Smooth muscle cell (in vitro differentiated cells): ENCODE measurements at regions not wholly inside any gene's neighbourhood (a gene's known extent, or its start where the extent isn't known, plus 50 kb on each side); places are given as distances from the start of the nearest gene placed in this dataset.
"Not testable (repeated sequence)": the region's sequence is repeated elsewhere in the genome, so short reads cannot be mapped to it uniquely, and the experiment has no call there.

ENCODE experiments used
- DNase-seq: peaks from one replicate; lab custom pipeline; 2025; ENCODE audit not compliant: unreplicated experiment; lab: John Stamatoyannopoulos, UW
- H2AFZ ChIP-seq: fragments of 200-600 bp; sonication (generic); 2 replicates; pipeline ENCODE4 v1.6.0; 2016; ENCODE audit warnings: antibody characterized with exemption, low read depth, mild to moderate bottlenecking
- H3F3A ChIP-seq: fragments of 200-600 bp; sonication (generic); 2 replicates; pipeline ENCODE4 v1.6.0; 2017; ENCODE audit warnings: antibody characterized with exemption, low read depth
- H3K27ac ChIP-seq: fragments of 200-600 bp; sonication (generic); 2 replicates; pipeline ENCODE4 v1.5.1; 2016; ENCODE audit warnings: low read depth, mild to moderate bottlenecking
- H3K27me3 ChIP-seq: fragments of 200-600 bp; sonication (generic); 2 replicates; pipeline ENCODE4 v1.6.1; 2016; ENCODE audit warnings: low read depth, mild to moderate bottlenecking
- H3K36me3 ChIP-seq: fragments of 200-600 bp; sonication (generic); 2 replicates; pipeline ENCODE4 v1.5.1; 2016; ENCODE audit warnings: low read depth
- H3K4me1 ChIP-seq: fragments of 200-600 bp; sonication (generic); 2 replicates; pipeline ENCODE4 v1.5.1; 2016; ENCODE audit warnings: low read depth
- H3K4me2 ChIP-seq: fragments of 200-600 bp; sonication (generic); 2 replicates; pipeline ENCODE4 v1.6.0; 2016; ENCODE audit warnings: mild to moderate bottlenecking
- H3K4me3 ChIP-seq: fragments of 200-600 bp; sonication (generic); 2 replicates; pipeline ENCODE4 v1.5.1; 2016; ENCODE audit warnings: mild to moderate bottlenecking
- H3K79me2 ChIP-seq: fragments of 200-600 bp; sonication (generic); 2 replicates; pipeline ENCODE4 v1.6.0; 2016; ENCODE audit warnings: low read depth, mild to moderate bottlenecking
- H3K9ac ChIP-seq: fragments of 200-600 bp; sonication (generic); 2 replicates; pipeline ENCODE4 v1.6.0; 2016; ENCODE audit warnings: low read depth
- H3K9me3 ChIP-seq: fragments of 200-600 bp; sonication (generic); replicated peaks from 2 replicates; pipeline ENCODE4 v1.5.1; 2016; ENCODE audit warnings: low read depth
- H4K20me1 ChIP-seq: fragments of 200-600 bp; sonication (generic); 2 replicates; pipeline ENCODE4 v1.6.0; 2016; ENCODE audit warnings: low read depth
- WGBS: methylation state at CpG from one replicate; pipeline ENCODE4 v1.1.7; 2016; ENCODE audit warnings: low lambda C conversion rate; 5-methylcytosine and 5-hydroxymethylcytosine counted together
- TF ChIP-seq, protein P1 (sequence below): fragments of 200-600 bp; sonication (generic); IDR thresholded peaks from 2 replicates; pipeline ENCODE4 v1.5.1; 2017; ENCODE audit warnings: borderline replicate concordance, mild to moderate bottlenecking, antibody characterized with exemption; ENCODE audit not compliant: insufficient read depth, poor library complexity, severe bottlenecking

DNA sequence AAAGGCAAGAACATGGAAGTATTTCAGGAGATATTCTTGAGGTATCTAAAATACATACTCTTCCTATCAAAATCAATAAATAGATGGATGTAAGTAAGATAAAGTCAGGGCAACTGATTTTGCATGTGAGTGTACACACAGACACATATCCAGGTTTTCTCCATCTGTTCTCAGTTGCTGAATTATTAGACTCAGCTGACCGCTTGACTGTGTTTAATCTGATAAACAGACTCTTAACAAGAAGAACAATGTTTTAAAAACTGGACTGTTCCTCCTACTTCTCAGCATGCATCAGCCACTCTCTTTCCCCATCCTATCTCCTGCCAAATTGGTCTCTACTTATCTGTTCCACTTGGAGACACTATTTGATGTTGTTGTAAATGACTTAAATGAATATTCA, 73.5 kb downstream of the GOLGA8G start:
- Histone ChIP-seq H3K9ac (no peak overlapping the region), H3K4me1 (no peaks in the 10 kb centered on the region), H3K27ac (no peak overlapping the region), H2AFZ (no peak overlapping the region), H4K20me1 (no peaks in the 10 kb centered on the region), H3K4me3 (no peak overlapping the region), H3K79me2 (no peaks in the 10 kb centered on the region), H3F3A (no peaks in the 10 kb centered on the region), H3K27me3 (peaks cover 5% of the 10 kb centered on the region), H3K4me2 (no peak overlapping the region), H3K9me3 (no peaks in the 10 kb centered on the region), H3K36me3 (no peaks in the 10 kb centered on the region)
- TF ChIP-seq, protein P1, sequence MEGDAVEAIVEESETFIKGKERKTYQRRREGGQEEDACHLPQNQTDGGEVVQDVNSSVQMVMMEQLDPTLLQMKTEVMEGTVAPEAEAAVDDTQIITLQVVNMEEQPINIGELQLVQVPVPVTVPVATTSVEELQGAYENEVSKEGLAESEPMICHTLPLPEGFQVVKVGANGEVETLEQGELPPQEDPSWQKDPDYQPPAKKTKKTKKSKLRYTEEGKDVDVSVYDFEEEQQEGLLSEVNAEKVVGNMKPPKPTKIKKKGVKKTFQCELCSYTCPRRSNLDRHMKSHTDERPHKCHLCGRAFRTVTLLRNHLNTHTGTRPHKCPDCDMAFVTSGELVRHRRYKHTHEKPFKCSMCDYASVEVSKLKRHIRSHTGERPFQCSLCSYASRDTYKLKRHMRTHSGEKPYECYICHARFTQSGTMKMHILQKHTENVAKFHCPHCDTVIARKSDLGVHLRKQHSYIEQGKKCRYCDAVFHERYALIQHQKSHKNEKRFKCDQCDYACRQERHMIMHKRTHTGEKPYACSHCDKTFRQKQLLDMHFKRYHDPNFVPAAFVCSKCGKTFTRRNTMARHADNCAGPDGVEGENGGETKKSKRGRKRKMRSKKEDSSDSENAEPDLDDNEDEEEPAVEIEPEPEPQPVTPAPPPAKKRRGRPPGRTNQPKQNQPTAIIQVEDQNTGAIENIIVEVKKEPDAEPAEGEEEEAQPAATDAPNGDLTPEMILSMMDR: no peak
- DNase-seq: no peak
- 79% methylated on average over 1 of the region's 1 CpG for WGBS

DNA sequence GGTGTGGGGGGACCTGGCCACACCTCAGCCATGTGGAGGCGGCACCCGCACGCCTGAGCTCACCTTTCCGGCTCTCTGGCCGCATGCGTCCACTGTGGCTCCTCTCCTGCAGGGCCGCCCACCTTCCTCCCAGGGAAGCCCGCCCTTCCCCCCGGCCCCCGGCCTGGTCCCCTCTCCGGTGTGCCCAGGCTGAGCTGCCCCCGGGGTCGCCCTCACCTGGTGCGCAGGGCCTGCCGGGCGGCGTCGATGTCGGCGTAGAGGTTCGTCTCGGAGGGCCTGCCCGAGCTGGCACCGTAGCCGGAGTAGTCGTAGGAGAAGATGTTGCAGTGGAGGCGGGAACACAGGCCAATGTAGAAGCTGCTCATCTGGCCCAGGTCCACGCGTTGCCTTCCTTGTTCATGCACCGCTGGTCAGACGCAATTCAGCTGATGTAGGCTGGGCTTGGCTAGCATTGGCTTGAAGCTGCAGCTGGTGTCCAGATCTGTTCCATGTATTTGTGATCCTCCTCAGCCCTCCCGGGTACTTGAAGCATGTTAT, 75.3 kb downstream of the GOLGA8G start:
- H3K9me3 ChIP-seq, H3K79me2 ChIP-seq, H3K4me1 ChIP-seq, H3K9ac ChIP-seq, DNase-seq, H3K4me3 ChIP-seq, H3K27me3 ChIP-seq, H3K27ac ChIP-seq, H4K20me1 ChIP-seq, H3F3A ChIP-seq, H3K4me2 ChIP-seq, H2AFZ ChIP-seq, H3K36me3 ChIP-seq: not testable (repeated sequence)
- WGBS: 91% methylated on average over 32 of the region's 32 CpGs

DNA sequence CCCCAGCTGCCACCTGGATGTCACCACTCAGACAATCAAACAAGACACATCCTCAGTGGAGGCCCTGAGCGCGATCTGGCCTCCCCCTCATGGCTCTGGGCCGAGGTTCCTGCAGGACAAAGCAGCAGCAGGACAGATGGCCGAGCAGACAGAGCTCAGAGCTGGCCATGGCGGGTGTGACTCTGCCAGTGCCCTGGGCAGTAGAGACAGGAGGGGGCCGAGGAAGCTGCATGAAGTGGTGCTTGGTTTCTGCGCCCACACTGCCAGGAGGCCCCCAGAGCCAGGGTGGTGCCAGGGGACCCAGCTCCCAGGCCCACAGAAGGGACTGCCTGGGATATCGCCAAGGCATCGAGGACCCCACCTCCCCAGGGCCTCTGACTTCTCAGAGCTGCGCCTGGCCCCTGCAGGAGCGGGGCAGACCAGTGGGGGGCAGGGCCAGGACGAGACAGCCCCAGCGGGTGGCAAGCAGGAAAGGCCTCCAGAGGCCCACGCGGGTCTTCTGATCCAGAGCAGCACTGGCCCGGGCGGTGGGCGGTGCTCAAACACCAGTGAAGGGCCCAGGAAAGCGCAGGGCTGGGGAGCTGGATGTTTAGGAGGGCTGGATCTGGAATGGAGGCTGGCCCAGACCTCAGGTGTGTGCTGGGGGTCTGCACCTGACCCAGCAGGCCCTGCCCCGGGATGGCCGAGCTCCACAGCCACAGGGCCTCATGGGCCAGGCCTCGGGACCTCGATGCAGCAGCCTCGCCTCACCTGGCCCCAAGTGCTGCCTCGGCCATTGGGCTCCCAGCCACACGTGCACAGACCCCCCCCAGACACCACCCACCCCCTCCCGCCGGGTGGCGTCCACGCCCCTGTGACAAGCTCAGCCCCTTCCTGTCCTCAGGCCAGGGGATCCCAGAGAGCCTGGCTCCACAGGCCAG, 76.0 kb downstream of the GOLGA8G start:
- Histone ChIP-seq H3K27me3 (peaks cover 9% of the 10 kb centered on the region), H3K79me2 (no peaks in the 10 kb centered on the region), H3K4me3 (no peak overlapping the region), H3K36me3 (no peaks in the 10 kb centered on the region), H3K9ac (no peak overlapping the region), H3K4me2 (no peak overlapping the region), H3K9me3 (no peaks in the 10 kb centered on the region), H3K4me1 (no peaks in the 10 kb centered on the region), H3F3A (no peaks in the 10 kb centered on the region), H4K20me1 (no peaks in the 10 kb centered on the region), H3K27ac (no peak overlapping the region), H2AFZ (no peak overlapping the region)
- TF ChIP-seq, protein P1: no peak
- no peak for DNase-seq
- WGBS: 84% methylated on average over 30 of the region's 30 CpGs

DNA sequence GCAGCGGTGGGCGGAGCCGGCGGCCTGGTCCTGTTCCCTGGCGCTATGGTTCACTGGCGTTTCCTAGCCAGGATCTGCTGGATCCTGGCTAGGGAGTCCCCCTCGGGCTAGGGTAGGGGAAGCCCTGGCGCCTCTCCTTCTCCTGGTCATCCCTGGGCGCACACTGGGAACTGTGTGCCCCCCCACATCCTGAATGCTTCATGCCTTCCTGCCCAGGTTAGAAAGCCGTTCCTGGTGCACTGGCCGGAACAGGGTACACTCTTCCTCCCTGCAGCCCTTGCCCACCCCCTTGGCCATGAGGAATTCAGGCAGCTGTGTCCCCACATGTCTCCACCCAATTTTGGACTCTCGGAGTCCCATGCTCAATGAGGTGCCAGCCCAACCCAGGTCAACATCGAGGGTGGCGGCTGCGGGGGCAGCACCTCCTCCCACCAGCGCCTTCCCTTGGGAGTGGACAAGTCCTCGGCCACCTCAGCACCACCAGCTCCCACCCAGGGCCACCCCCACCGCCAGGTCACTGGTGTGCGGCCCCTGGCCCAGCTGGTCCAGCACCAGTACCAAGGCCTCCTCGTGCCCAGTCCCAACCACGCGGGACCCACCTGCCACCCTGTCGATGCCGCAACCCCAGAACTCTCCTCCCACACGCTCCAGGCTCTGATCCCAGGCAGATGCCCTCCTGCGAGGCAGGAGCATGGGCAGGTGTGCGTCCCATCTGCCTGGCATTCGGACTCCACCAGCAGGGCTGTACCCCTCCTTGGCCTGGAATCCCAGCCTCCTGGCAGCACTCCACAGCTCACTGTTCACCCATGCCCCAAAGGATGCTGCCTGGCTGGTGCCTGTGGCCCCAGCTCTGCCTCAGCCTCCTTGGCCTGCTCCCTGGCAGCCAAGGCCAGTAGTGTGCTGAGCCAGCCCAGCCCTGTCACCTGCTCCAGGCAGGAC, 77.0 kb downstream of the GOLGA8G start:
- not testable (repeated sequence) for H3K4me2 ChIP-seq, H3K79me2 ChIP-seq, H3K27me3 ChIP-seq, H3K36me3 ChIP-seq, H3F3A ChIP-seq, H2AFZ ChIP-seq, H3K9me3 ChIP-seq, H3K27ac ChIP-seq, DNase-seq, H3K4me3 ChIP-seq, H3K4me1 ChIP-seq, H4K20me1 ChIP-seq, H3K9ac ChIP-seq
- 90% methylated on average over 19 of the region's 28 CpGs for WGBS

DNA sequence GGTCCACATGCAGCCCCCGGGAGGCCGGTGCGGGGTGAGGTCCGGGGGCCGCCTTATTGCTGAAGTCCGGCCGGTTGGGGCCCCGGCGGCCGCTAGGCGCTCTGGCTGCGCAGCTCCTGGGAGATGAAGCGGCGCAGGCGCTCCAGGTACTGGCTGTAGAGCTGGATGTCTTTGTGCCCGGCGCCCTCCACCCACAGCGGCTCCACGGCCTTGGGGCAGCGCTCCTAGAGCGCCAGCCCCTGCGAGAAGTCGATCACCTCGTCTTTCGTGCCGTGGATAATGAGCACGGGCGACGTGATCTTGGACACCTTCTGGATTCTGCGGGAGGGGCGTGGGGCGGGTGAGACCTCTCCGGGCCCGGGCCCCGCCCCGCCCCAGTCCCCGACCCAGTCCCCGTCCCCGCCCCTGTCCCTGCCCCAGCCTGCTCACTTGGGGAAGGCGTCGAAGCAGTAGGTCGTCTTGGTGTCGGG, 76.3 kb downstream of the GOLGA8F start:
- peak overlapping the region; percentile 74 for H3K4me2 ChIP-seq
- H3F3A ChIP-seq, H4K20me1 ChIP-seq, H3K9ac ChIP-seq, H3K27me3 ChIP-seq, H3K36me3 ChIP-seq, DNase-seq, H3K9me3 ChIP-seq, H3K27ac ChIP-seq, H3K79me2 ChIP-seq, H2AFZ ChIP-seq, H3K4me1 ChIP-seq: not testable (repeated sequence)
- H3K4me3 ChIP-seq: peak overlapping the region; percentile 38
- WGBS: 19% methylated on average over 7 of the region's 43 CpGs
